ENCODE measurements at regions not wholly inside any gene's neighbourhood (a gene's known extent, or its start where the extent isn't known, plus 50 kb on each side); places are given as distances from the start of the nearest gene placed in this dataset.
"Not testable (repeated sequence)": the region's sequence is repeated elsewhere in the genome, so short reads cannot be mapped to it uniquely, and the experiment has no call there.

GRCh38 chr2:16090650-16091575 is 150.6 kb downstream of the MYCN start:
- no peak for DNase-seq

- not testable (repeated sequence) for DNase-seq
Observed at GRCh38 chr2:16089491-16089890, 149.1 kb downstream of the MYCN start.

- no peak for DNase-seq
Observed at GRCh38 chr2:16088802-16089112, 148.4 kb downstream of the MYCN start.

- no peak for DNase-seq
Observed at GRCh38 chr2:16088035-16088801, 147.9 kb downstream of the MYCN start.

GRCh38 chr2:16086136-16086535 is 145.8 kb downstream of the MYCN start:
- not testable (repeated sequence) for DNase-seq

GRCh38 chr2:16085073-16085472 is 144.7 kb downstream of the MYCN start:
- no peak for DNase-seq

- DNase-seq, result no peak
Observed at GRCh38 chr2:16084274-16084673, 143.9 kb downstream of the MYCN start.

GRCh38 chr2:16082276-16082675 is 141.9 kb downstream of the MYCN start:
- no peak for DNase-seq

- DNase-seq, result no peak
Observed at GRCh38 chr2:16081316-16082200, 141.2 kb downstream of the MYCN start.

GRCh38 chr2:16080516-16080915 is 140.2 kb downstream of the MYCN start:
- DNase-seq, result no peak

GRCh38 chr2:16080071-16080470 is 139.7 kb downstream of the MYCN start:
- no peak for DNase-seq

GRCh38 chr2:16079637-16080036 is 139.3 kb downstream of the MYCN start:
- DNase-seq, result no peak

GRCh38 chr2:16077601-16078000 is 137.3 kb downstream of the MYCN start:
- no peak for DNase-seq

GRCh38 chr2:16076911-16077310 is 136.6 kb downstream of the MYCN start:
- no peak for DNase-seq

- no peak for DNase-seq
Observed at GRCh38 chr2:16075045-16076012, 135.0 kb downstream of the MYCN start.

- DNase-seq, result no peak
Observed at GRCh38 chr2:16073921-16074425, 133.6 kb downstream of the MYCN start.

- DNase-seq, result no peak
Observed at GRCh38 chr2:16073471-16073870, 133.1 kb downstream of the MYCN start.

- no peak for DNase-seq
Observed at GRCh38 chr2:16072638-16073290, 132.4 kb downstream of the MYCN start.

GRCh38 chr2:16071865-16072637 is 131.7 kb downstream of the MYCN start:
- DNase-seq, result no peak
